ENCODE measurements at regions not wholly inside any gene's neighbourhood (a gene's known extent, or its start where the extent isn't known, plus 50 kb on each side); places are given as distances from the start of the nearest gene placed in this dataset.

DNA sequence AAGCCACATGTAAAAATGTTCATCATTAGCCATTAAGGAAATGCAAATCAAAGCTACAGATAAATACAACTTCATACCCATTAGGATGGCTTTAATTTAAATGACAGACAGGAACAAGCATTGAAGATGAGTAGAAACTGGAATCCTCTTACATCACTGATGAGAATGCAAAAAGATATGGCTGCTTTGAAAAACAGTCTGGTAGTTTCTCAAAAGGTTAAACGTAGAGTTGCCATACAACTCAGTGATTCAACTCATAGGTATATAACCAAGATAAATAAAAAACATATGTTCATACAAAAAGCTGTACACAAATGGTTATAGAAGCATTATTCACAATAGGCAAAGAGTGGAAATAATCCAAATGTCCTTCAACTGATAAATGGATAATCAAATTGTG, 228.8 kb upstream of the ZNF462 start:
- DNase-seq (ENCODE audit: low read depth), result peak; percentile 60
- no peak overlapping the region for H3K4me3 ChIP-seq (ENCODE audit: low read length)
- TF ChIP-seq, protein P1, sequence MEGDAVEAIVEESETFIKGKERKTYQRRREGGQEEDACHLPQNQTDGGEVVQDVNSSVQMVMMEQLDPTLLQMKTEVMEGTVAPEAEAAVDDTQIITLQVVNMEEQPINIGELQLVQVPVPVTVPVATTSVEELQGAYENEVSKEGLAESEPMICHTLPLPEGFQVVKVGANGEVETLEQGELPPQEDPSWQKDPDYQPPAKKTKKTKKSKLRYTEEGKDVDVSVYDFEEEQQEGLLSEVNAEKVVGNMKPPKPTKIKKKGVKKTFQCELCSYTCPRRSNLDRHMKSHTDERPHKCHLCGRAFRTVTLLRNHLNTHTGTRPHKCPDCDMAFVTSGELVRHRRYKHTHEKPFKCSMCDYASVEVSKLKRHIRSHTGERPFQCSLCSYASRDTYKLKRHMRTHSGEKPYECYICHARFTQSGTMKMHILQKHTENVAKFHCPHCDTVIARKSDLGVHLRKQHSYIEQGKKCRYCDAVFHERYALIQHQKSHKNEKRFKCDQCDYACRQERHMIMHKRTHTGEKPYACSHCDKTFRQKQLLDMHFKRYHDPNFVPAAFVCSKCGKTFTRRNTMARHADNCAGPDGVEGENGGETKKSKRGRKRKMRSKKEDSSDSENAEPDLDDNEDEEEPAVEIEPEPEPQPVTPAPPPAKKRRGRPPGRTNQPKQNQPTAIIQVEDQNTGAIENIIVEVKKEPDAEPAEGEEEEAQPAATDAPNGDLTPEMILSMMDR (IDR thresholded peaks at IDR 0.05; ENCODE audit: insufficient read depth, low read depth, low read length, missing control alignments), result no peak

DNA sequence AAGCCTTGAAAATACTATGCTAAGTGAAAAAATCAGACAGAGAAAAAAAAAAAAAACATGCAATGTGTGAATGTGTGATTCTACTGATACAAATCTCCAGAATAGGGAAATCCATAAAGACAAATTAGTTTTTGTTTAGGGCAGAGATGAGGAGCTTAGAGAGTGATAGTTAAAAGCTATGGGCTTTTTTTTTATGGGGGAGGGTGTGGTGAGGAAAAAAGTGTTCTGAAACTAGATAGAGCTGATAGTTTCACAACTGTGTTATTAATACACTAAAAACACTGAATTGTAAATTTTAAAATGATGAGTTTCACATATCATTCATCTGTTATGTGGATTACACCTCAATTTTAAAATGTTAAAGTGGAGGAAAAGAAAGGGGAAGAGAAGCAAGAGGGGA, 228.3 kb upstream of the ZNF462 start:
- no peak for DNase-seq (ENCODE audit: low read depth)
- H3K4me3 ChIP-seq (ENCODE audit: low read length), result no peak overlapping the region
- TF ChIP-seq, protein P1 (IDR thresholded peaks at IDR 0.05; ENCODE audit: insufficient read depth, low read depth, low read length, missing control alignments), result no peak

DNA sequence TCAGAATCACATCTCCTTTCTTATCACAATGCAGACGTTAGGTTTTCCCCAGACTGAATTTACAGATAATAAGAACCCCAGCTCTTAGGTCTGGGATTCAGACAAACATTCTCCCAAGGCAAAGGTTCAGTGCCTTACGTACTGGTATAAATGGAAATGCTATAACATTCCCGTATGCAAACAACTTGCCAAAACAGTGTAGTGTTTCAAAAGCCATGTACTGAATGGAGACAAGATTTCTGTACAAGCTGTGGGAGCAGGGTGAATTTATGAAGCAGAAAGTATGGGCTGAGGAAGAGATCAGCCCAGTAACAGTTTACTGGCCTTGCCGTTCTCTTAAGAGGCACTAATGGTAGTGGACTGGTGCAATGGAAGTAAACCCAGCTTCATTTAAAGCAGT, 225.5 kb upstream of the ZNF462 start:
- no peak overlapping the region for H3K4me3 ChIP-seq (ENCODE audit: low read length)
- DNase-seq (ENCODE audit: low read depth), result no peak
- TF ChIP-seq, protein P1 (IDR thresholded peaks at IDR 0.05; ENCODE audit: insufficient read depth, low read depth, low read length, missing control alignments), result no peak

DNA sequence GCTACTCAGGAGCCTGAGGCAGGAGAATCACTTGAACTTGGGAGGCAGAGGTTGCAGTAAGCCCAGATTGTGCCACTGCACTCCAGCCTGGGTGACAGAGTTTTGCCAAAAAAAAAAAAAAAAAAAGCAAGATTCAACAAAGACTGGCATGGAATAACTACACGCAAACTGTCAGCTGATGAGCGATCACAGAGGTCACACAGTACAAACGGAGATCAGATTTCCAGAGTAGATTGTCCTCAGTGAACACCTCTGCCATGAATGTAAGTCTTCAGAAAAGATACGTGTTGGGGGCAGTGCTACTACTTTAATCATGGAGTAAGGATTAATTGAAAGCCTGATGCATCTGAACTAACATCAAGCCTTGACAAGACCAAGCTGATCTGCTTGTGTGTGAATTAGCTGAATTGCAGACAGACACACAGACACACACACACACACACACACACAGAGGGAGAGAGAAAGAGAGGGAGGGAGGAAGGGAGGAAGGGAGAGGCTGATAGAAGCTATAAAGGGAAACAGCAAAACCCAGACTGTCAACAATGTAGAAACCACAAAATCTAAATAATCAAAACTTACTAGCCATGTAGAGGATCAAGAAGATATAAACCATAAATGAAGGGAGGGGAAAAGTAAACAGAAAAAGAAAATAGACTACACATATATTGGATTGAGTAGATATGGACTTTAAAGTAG, 222.9 kb upstream of the ZNF462 start:
- DNase-seq (ENCODE audit: low read depth), result no peak
- TF ChIP-seq, protein P1 (IDR thresholded peaks at IDR 0.05; ENCODE audit: insufficient read depth, low read depth, low read length, missing control alignments), result no peak
- H3K4me3 ChIP-seq (ENCODE audit: low read length), result no peak overlapping the region

DNA sequence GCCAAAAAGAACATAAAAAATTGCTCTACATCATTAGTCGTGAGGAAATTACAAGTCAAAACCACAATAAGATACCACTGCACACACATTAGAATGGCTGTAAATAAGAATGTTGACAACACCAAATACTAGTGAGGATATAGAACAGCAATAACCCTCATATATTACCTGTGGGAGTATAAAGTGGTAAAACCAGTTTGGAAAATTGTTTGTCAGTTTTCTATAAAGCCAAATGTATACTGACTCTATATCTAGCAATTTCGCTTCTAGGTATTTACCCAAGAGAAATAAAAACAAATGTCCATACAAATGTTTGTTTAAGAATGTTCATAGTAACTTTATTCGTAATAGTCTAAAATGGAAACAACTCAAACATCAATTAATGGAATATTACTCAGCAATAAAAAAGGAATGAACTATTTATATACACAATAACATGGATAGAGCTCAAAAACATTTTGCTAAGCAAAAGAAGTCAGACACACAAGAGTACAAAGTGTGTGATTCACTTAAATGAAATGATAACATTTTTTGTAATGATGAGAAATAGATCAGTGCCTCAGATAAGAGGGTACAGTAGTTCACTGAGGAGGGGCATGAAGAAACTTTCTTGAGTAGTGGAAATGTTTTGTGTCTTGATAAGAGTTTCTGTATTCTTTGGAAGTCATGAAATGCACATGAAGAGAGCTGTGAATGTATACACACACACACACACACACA, 219.6 kb upstream of the ZNF462 start:
- TF ChIP-seq, protein P1 (IDR thresholded peaks at IDR 0.05; ENCODE audit: insufficient read depth, low read depth, low read length, missing control alignments), result no peak
- no peak for DNase-seq (ENCODE audit: low read depth)
- no peak overlapping the region for H3K4me3 ChIP-seq (ENCODE audit: low read length)

DNA sequence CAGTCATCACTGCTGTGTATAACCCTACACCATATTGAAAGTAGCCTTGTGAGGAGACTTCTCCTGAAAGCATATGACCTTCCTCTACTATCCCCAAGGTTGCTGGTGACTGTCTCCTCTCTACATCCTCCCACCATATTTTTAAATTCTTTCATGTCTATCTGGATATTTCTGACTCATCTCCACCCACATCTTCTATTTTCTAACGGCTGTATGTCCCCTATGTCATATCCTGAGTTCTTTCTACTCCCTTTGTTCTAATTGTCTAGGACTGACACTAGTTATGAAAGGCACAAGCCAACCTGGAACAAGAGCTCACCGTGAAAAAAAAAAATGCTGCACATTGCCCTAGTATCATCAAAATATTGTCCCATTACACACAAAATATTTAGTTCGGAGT, 218.3 kb upstream of the ZNF462 start:
- TF ChIP-seq, protein P1 (IDR thresholded peaks at IDR 0.05; ENCODE audit: insufficient read depth, low read depth, low read length, missing control alignments), result no peak
- no peak for DNase-seq (ENCODE audit: low read depth)
- H3K4me3 ChIP-seq (ENCODE audit: low read length), result no peak overlapping the region

Measured in epithelial cell of esophagus (primary cell).